ENCODE measurements at regions not wholly inside any gene's neighbourhood (a gene's known extent, or its start where the extent isn't known, plus 50 kb on each side); places are given as distances from the start of the nearest gene placed in this dataset.

DNA sequence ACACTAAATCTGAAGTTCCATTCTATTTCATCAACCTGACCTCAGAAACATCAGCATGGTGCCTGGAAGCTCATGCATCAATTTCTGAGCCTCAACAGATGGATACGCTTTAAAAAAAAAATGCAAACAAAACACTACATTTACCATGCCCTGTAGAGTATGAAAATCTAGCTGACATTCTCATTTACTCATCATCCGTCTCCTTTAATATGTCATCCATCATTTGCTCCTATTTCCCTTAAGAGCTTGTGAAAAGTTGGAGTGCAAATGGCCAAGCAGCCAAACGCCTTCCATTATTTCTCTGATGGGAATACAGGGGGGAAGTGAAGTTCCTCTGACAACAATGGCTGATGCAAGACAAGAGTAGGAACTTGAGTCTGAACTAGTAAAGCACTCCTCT is 295.0 kb downstream of the TGFB2 start:
- no peak for DNase-seq (ENCODE audit: low read depth)

DNA sequence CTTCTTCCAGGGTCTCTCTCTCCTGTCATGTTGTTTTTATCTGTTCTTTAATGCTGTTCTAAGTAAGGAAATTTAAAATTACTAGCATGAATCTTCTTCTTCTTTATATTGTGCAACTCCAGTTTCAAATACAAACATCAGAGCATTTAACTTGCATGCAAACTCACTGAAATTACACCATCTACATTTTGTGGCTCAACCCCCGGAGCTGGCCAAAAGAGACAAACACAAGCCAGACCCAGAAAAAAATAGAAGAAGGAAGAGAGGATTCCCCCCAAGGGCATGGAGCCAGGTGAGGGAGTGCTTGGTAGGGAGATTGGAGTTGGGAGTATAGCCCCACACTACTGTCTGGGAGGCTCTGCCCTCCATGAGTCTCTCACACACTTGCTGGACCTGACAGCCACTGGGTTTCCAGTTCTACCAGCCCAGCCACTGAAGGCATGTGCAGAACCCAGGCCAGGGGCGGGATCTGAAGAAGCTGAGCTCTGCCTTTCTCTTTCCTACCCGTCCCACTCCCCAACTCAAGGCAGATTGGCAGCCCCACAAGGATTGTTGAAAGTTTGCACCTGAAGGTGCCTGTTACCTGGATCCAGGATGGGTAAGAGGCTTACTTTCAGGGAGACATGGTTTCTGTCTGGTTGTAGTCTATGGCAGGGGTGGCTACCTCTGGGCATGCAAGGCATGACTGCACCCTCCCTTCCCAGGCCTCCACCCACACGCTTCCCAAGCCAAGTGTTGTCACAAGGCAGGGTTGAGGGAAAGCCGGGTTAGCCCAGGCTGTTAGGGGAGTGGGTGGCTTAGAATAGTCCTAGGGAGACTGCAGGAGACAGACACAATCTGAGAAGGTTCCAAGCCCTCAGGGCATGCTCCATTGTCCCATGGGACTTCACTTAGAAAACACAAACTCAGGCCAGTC is 297.2 kb downstream of the TGFB2 start:
- DNase-seq (ENCODE audit: low read depth), result no peak

DNA sequence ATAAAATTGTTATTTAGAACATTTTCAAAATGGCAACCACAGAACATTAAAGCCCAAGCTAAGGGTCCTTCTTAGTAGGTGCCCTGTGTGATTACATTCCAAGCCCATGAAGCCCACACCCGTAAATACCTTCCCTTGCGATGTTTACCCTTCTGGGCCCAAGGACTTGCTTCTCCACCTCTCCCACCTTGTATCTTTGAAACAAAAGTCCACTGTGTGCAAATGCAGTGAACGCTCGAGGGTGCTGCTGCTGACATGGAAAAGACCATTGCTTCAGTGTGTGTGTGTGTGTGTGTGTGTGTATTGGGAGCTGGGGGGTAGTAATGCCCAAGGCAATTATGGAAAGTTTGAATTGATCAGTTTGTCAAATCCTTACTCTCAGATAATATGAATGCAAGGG is 298.1 kb downstream of the TGFB2 start:
- DNase-seq (ENCODE audit: low read depth), result no peak

DNA sequence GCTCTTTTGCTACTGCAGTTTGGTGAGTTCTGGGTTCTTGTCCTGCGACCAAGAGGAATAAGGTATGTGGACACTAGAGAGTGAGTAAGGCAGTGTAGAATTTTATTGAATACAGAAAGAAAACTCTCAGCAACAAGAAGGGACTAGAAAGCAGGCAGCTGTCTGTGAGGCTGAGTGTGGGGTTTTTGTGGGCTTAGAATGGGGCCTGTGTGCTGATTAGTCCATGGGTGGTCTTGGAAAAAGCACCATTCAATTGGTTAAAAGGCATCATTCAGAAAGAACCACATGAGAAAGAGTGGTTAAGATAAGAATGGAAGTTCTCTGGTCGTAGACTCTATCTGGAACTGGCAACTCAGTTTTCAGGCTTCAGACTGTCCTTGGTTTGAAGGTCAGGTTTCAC is 298.8 kb downstream of the TGFB2 start:
- DNase-seq (ENCODE audit: low read depth), result no peak

DNA sequence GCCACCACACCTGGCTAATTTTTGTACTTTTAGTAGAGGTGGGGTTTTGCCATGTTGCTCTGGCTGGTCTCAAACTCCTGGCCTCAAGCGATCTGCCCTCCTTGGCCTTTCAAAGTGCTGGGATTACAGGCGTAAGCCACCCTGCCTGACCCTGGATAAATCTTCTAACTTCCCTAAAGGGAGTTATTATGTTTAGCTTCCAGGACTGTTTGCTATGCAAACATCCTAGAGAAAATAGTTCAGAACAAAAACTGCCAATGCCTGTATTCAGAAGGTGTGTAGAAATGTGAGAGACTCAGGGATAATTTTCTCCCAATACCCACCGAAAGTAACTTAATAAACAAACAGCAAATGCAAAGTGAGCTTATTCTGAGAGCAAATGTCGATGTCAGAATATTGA is 301.2 kb downstream of the TGFB2 start:
- no peak for DNase-seq (ENCODE audit: low read depth)

DNA sequence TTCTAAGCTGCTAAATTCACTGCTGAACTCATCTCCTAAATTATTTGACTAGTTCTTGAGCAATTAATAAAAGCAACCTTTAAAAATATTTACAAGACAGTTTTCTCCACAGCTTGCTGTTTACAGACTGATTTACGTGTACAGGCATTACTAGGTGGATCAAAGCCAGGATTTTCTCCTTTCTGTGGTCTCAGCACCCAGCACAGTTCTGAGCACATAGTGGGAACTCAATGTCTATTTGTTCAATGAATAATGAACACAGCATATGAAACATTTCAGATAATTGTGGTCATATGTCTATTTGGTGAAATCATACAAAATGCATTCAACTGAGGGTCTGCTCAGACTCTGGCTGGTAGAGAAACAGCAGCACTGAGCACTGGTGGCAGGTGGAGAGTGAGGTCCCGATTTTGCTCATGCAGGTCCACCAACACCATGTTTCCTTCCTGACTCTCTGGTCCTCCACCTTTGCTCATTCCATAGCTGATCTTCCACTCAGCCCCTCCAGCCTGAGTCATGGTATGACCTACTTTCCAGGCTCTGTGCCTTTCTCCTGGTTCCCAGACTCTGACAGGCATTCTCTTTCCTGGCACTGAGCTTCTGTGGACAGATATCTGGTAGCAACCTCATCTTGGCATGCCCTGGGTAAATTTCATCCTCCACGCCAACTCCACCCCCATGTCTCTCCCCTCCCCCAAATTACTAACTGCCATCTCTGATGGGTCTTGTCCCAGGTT is 311.3 kb downstream of the TGFB2 start:
- DNase-seq (ENCODE audit: low read depth), result no peak

DNA sequence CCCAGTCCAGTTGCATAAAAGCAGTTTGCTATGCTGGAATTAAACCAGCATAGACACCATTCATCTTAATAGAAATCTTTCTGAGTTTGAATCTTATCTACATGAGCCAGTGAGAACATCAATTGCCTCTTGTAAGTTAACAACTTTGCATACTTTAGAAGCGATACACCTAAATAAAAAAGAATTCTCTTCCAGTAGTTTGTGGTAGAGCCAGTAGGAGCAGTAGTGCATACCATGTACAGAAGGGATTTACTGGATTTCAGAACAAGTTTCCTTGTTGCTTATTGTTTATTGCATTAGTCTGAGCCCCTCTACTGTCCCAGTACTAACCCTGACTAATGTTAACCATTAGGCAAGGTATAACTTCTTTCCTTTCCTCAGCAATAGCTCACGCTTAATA is 313.1 kb downstream of the TGFB2 start:
- DNase-seq (ENCODE audit: low read depth), result no peak

DNA sequence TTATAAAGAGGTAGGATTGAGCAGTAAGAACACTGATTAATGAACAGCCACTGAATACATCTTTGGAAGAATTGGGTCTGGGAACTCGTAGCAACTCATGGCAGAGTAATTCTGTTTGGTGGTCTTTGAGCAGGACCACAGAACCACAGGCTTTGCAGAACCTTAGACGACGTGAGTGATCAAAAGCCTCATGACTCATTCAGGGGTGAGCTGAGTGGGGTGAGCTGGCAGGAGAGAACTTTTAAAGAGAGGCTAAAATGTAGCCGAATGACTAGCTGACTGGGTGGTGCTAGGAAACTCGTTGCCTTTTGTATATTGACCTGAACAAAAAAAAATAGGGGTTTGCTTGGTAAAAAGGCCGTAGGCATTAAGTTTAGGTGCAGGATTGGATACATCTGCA is 313.8 kb downstream of the TGFB2 start:
- DNase-seq (ENCODE audit: low read depth), result no peak

DNA sequence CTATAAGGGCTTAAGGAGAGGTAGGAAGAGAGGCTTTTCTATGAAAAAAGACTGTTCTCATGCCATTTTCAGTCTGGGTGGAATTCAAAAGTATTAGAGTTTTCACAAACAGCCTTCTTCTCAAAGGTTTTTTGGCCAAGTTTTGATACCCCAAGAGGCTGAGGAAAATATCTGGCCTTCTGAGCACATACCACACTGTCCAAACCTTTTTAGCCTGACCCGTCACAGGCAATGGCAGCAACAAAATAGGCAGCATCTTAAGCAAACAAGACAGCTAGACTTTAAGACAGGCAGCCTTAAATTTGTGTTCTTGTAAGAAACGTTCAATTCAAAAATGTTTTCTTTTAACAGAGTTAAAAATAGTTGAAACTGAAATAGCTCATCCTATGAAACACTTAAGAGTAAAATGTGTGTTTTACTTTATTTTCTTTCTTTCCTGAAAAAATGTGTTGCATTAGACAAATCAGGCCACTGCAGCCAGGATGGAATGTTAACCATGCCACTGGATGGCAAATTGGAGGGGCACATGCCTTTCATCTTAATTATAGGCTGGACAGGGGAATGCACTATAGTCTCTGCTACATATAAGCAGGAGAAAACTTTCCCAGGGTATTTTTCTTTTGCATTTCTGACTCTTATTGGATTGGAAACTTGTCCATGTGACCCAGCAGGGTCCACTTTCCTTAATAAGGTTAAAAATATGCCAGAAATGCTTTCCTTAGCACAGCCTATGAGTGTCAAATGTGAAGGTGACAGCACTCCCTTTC is 315.0 kb downstream of the TGFB2 start:
- DNase-seq (ENCODE audit: low read depth), result no peak

DNA sequence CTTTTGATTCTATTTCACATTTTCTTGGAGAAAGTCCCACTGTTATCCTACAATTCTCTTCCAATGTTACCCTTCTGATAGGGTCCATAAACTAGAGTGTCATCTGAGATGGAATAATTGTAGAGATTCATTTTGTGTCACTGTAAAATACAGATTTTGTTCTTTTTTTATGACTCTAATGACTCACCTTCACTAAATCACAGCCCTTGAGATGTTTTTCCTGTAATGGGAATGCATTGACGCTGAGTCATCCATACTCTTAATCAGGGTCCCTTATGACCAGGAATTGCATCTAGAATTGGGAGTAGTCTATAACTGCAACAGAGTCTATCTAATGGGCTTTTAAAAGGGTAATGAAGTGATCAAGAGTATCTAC is 315.5 kb downstream of the TGFB2 start:
- no peak for DNase-seq (ENCODE audit: low read depth)

DNA sequence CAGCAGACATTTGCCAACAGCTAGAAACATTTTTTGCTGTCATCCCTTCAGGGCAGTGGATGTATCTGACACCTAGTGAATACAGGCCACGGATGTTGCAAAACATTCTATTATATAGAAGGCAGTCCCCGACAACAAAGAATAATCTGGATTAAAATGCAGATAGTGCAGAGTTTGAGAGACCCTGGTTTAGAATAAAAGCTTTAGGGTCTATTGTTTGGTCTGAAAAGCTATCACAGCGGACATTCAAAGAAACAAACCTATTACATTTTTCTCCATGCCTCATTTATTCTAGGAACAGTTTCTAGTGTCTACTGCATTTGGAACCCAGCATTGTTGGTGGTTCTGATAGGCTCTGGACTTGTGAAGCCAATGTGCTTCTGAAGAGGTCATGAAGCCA is 316.3 kb downstream of the TGFB2 start:
- no peak for DNase-seq (ENCODE audit: low read depth)

DNA sequence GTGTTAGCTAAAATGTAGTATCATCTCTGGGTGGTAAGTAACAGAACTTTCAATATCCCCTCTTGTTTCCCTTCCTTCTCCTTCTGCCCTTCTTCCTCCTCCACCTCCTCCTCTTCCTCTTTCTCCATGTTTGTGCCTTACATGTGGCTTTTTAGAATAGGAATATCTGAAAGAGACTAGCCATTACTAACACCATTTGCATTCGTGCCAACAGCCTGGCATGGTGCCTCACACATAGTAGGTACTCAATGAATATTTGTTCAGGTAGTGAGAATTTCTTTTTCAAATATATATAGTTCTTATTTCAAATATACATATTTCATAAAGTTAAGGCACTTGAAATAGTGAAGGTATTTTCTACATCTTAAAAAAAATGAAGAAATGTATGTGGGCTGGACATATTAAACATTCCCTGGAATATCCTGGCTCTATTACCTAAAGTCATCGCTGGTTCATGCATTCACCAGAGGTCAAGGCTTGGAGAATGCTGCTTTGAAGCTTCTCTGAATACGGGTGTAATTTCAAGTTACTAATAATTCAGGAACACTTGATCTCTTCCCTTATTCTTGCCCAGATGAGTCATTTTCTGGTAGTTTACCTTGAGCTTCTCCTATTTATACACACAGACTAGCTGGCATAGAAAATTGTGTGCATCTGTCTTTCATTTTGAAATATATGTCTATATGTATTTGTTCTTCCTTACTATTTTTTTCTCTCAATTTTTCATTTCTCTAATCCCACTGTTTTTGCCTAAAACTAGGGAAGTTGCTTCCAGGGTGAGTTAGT is 319.4 kb downstream of the TGFB2 start:
- no peak for DNase-seq (ENCODE audit: low read depth)

DNA sequence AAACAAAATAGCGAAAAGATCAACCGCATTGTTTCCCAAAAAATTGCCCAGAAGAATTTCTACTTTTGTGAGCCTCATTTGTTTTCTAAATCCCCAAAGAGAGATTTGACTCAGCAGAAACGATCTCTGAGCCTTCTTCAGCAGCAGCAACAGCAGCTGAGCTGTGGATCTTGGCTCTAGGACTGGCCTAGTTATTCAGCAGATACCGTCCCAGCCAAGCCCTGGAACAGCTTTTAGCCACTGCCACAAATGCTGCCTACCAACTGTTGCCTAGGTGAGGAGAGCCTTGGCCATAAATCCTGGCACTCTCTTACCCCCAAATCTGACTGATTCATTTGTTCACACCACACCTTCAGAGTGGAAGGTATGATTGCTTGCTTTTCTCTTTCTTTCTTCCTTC is 320.1 kb downstream of the TGFB2 start:
- peak; percentile 57 for DNase-seq (ENCODE audit: low read depth)

DNA sequence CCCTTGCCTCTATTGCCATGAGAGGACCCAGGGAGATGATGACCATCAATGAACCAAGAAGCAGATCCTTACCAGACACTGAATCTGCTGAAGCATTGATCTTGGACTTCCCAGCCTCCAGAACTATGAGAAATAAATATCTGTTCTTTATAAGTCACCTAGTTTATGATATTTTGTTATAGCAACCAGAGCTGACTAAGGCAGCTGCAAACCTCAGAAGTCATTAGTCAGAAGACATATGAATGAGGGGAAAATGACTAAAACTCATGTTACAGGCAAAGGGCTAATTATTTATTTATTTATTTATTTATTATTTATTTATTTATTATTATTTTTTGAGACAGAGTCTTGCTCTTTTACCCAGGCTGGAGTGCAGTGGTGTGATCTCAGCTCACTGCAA is 321.1 kb downstream of the TGFB2 start:
- no peak for DNase-seq (ENCODE audit: low read depth)

DNA sequence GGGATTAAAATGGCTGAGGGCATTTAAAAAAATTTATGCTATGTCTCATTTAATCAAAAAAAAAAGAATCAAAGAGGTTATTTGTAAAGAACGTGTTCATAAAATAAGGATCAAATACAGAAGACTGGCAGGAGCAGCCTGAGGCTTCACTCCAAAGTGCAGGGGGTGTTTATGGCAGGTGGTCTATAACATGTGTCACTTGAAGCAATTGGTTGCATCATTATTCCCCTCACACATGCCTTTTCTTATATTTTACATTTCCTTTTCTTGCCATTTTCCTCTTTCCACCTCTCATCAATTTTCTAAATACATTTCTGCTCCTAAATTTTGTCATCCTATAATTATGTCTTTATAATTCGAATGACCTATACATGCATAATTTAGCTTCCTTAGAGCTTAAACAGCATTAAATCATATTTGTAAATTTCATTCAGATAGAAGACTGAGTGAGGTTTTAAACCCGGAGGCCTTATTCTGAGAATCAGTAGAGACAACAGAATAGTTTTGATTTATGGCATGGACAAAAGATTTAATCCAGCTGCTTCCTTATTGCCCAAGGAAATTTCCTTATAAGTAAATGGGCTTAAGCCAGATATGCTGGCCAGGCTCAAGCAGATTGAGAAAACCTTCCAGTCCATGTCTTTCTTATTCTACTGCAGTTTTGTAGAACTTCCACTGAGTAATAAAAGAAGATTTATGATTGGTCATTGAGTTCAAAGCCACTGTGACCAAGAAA is 322.8 kb downstream of the TGFB2 start:
- DNase-seq (ENCODE audit: low read depth), result no peak

DNA sequence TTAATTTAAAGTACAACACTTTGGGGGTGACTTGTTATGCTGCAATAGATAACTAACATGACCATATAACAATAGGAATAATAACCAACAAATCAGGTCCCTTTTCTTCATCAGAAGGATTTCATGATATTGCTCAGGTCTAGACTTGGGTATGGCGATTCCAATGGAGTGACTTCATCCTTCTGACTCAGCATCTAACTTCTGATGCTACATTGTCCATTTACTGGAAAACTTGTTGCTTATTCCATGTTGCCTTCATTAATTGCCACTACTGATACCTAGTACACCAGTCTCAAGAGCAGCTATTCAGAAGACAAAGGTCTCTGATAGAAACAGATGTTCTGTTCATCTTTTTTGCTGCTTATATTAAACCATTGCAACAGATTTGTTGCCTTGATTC is 324.3 kb downstream of the TGFB2 start:
- no peak for DNase-seq (ENCODE audit: low read depth)

DNA sequence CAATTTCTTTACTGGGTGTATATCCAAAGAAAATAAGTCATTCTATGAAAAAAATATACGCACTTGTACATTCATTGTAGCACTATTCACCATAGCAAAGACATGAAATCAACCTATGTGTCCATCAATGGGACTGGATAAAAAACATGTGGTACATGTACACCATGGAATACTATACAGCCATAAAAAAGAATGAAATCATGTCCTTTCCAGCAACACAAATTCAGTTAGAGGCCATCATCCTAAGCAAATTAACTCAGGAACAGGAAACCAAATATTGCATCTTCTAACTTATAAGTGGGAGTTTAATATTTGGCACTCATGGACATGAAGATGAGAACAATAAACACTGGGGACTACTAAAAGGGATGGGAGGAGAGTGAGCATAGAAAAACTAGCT is 325.7 kb downstream of the TGFB2 start:
- no peak for DNase-seq (ENCODE audit: low read depth)

DNA sequence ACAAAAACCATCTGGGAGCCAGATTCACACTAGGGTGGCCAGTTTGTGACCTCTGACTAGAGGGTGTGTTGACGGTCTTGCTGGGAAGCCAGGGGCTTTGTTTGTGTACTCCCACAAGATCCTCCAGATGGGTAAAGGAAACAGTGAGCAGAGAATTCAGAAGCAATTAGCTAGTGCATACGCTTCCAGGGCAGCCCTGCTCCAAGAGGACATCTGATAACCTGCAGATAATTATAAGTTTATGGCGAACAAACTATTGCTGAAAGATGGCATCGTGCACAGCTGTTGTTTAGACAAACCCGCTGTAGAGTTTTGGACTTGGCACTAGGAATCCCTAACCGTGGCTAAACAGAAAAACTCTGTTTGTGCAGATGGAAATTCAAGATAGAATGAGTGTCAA is 326.4 kb downstream of the TGFB2 start:
- DNase-seq (ENCODE audit: low read depth), result no peak

DNA sequence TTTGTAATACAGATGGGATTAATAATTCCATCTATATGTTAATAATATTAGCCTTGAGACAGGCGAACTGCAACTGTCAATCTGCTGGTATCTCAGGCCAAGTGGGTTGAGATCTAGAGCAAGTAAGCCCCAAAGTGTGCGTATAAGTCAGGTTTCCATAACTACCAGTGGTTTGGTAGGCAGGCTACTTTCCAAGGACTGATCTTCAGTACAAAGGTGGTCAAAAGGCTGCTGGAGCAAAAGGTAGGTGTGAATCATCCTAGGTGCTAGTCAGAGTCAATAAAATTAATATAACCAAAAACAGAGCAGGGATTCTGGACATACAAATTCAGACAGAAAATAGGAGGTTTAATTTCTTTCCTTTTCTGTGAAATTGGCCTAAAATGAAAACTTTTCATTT is 328.0 kb downstream of the TGFB2 start:
- no peak for DNase-seq (ENCODE audit: low read depth)

DNA sequence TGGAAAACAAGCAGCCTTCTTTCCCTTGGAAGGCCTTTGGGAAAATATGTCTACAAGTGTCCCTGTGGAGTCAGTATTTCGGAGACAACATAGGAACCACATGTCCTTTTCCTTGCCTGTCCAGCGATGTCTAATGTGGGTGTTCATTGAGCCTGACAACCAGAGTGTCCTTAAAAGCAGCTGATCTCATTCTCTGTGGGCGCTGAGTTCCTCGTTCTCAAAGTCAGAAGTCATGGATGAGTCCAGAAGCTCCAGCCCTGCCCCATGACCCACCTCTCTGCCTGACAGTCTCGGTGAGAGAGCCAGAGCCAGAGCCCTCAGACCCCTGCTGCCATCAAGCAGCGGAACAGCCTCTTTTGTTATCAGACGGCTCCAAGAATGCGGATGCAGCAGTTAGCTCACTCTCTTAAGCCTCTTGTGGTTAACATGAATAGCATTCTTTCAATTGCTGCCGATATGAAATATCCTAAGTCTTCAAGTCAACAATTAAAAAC is 329.2 kb downstream of the TGFB2 start:
- no peak for DNase-seq (ENCODE audit: low read depth)

DNA sequence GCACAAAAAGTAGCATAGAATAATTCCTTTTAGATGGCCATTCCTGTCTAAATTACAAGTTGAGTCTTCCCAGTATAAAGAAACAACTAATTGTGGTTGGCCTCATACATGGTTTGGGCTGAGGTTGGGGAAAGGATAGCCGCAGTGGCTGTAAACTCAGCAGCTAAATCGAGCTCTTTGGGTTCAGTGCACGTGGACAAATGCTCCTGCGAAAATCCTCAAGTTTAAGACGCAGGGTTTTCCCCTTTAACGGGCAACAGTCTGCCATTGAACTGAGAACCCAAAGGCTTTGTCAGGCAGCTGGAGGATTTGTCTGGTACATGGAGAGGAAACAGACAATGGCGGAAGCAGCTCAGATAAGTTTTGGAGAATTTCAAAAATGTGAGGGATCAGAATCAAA is 331.9 kb downstream of the TGFB2 start:
- no peak for DNase-seq (ENCODE audit: low read depth)
